ENCODE measurements at regions not wholly inside any gene's neighbourhood (a gene's known extent, or its start where the extent isn't known, plus 50 kb on each side); places are given as distances from the start of the nearest gene placed in this dataset.

GRCh38 chr10:63708421-63708820, 187.2 kb downstream of the REEP3 start:
- DNase-seq (ENCODE audit: low spot score), result no peak

GRCh38 chr10:63710703-63711102, 189.5 kb downstream of the REEP3 start:
- no peak for DNase-seq (ENCODE audit: low spot score)

- DNase-seq (ENCODE audit: low spot score), result no peak
Measured at GRCh38 chr10:63711361-63711760, 190.2 kb downstream of the REEP3 start.

- DNase-seq (ENCODE audit: low spot score), result no peak
Measured at GRCh38 chr10:63711867-63712716, 190.9 kb downstream of the REEP3 start.

GRCh38 chr10:63712717-63713115, 191.5 kb downstream of the REEP3 start:
- no peak for DNase-seq (ENCODE audit: low spot score)

GRCh38 chr10:63713191-63714144, 192.3 kb downstream of the REEP3 start:
- no peak for DNase-seq (ENCODE audit: low spot score)

- DNase-seq (ENCODE audit: low spot score), result no peak
Measured at GRCh38 chr10:63716016-63716580, 194.9 kb downstream of the REEP3 start.

GRCh38 chr10:63717027-63717715, 196.0 kb downstream of the REEP3 start:
- no peak for DNase-seq (ENCODE audit: low spot score)

GRCh38 chr10:63718006-63718405, 196.8 kb downstream of the REEP3 start:
- DNase-seq (ENCODE audit: low spot score), result no peak

- DNase-seq (ENCODE audit: low spot score), result no peak
Measured at GRCh38 chr10:63718421-63718820, 197.2 kb downstream of the REEP3 start.

- DNase-seq (ENCODE audit: low spot score), result no peak
Measured at GRCh38 chr10:63719226-63719856, 198.1 kb downstream of the REEP3 start.

GRCh38 chr10:63720072-63720537, 198.9 kb downstream of the REEP3 start:
- peak; percentile 82 for DNase-seq (ENCODE audit: low spot score)

- no peak for DNase-seq (ENCODE audit: low spot score)
Measured at GRCh38 chr10:63720676-63721075, 199.5 kb downstream of the REEP3 start.

GRCh38 chr10:63722537-63722936, 201.3 kb downstream of the REEP3 start:
- no peak for DNase-seq (ENCODE audit: low spot score)

- no peak for DNase-seq (ENCODE audit: low spot score)
Measured at GRCh38 chr10:63723320-63723719, 202.1 kb downstream of the REEP3 start.

- DNase-seq (ENCODE audit: low spot score), result no peak
Measured at GRCh38 chr10:63723741-63724140, 202.5 kb downstream of the REEP3 start.

GRCh38 chr10:63724922-63725321, 203.7 kb downstream of the REEP3 start:
- no peak for DNase-seq (ENCODE audit: low spot score)

GRCh38 chr10:63726867-63727266, 205.7 kb downstream of the REEP3 start:
- DNase-seq (ENCODE audit: low spot score), result no peak

- no peak for DNase-seq (ENCODE audit: low spot score)
Measured at GRCh38 chr10:63727636-63728035, 206.4 kb downstream of the REEP3 start.

GRCh38 chr10:63735305-63735704, 214.1 kb downstream of the REEP3 start:
- no peak for DNase-seq (ENCODE audit: low spot score)

GRCh38 chr10:63738410-63738809, 217.2 kb downstream of the REEP3 start:
- no peak for DNase-seq (ENCODE audit: low spot score)

Measured in CD4-positive, alpha-beta T cell treated with Interleukin-2 at 100 ng/mL for 4 hours (primary cell).